ENCODE measurements at regions not wholly inside any gene's neighbourhood (a gene's known extent, or its start where the extent isn't known, plus 50 kb on each side); places are given as distances from the start of the nearest gene placed in this dataset.
A peak's percentile ranks its signal among the peaks of the same experiment; 100 is the strongest.

- H3K27ac ChIP-seq = no peak overlapping the region
- in situ Hi-C loops (cut with HindIII; ENCODE audit: low pct_ligation_motif_present, low sequenced_read_pairs) = no loop called here
- no peaks in the 10 kb centered on the region for H3K36me3 ChIP-seq (replicated peaks)
- H3K27me3 ChIP-seq (replicated peaks) = no peaks in the 10 kb centered on the region
- no peak for DNase-seq
- H3K4me3 ChIP-seq (ENCODE audit: low read depth, low read length) = no peak overlapping the region
- no peak for TF ChIP-seq CTCF (IDR thresholded peaks at IDR 0.05; ENCODE audit: low read depth, low read length, missing control alignments)
These were observed 793.1 kb upstream of the CRIM1 start for GRCh38 chr2:35562488-35562887.

DNA sequence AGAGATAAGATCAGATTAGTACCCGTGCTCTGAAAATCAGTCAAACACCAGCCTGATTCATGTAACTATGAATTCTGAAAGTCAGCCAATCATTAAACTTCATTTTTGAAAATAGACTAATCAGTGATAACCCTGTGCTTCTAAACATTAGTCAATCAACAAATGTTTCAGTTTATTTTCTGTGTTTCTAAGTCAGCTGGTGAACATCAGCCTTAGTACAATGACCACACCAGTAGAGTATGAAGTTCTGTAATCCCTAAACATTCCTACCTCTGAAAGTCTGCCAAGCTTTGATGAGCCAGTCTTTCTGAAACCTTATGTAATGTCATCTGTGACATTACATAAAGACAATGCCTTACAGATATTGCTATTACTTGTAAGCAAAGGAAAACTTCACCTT is 807.4 kb upstream of the CRIM1 start:
- Histone ChIP-seq H3K4me3 (ENCODE audit: low read depth, low read length) (no peak overlapping the region), H3K27me3 (replicated peaks) (no peaks in the 10 kb centered on the region), H3K27ac (no peak overlapping the region), H3K36me3 (replicated peaks) (no peaks in the 10 kb centered on the region)
- DNase-seq = peak; percentile 54
- in situ Hi-C loops (cut with HindIII; ENCODE audit: low pct_ligation_motif_present, low sequenced_read_pairs) = no loop called here
- TF ChIP-seq CTCF (IDR thresholded peaks at IDR 0.05; ENCODE audit: low read depth, low read length, missing control alignments) = no peak

GRCh38 chr2:35545301-35545700 is 810.3 kb upstream of the CRIM1 start:
- in situ Hi-C loops (cut with HindIII; ENCODE audit: low pct_ligation_motif_present, low sequenced_read_pairs) = no loop called here
- Histone ChIP-seq H3K4me3 (ENCODE audit: low read depth, low read length) (no peak overlapping the region), H3K36me3 (replicated peaks) (no peaks in the 10 kb centered on the region), H3K27ac (no peak overlapping the region), H3K27me3 (replicated peaks) (no peaks in the 10 kb centered on the region)
- no peak for TF ChIP-seq CTCF (IDR thresholded peaks at IDR 0.05; ENCODE audit: low read depth, low read length, missing control alignments)
- DNase-seq = no peak

DNA sequence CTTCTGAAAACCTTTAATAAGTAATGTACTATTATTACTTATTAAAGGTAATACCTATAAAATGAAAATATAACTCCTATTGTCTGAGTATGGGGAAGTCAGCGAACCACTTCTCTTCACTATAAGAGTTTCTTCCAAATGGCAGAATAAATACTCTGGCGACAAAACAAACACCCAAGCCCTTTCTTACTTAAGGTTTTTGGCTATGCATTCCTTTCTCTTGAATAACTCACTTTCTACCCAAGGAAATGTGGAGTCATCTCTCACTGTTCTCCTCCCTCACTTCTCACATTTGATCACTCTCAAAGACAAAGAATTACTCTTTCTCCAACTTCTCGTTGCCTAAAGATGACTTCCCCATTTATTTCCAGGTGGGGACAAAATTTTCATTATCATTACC is 816.8 kb upstream of the CRIM1 start:
- DNase-seq = no peak
- in situ Hi-C loops (cut with HindIII; ENCODE audit: low pct_ligation_motif_present, low sequenced_read_pairs) = no loop called here

DNA sequence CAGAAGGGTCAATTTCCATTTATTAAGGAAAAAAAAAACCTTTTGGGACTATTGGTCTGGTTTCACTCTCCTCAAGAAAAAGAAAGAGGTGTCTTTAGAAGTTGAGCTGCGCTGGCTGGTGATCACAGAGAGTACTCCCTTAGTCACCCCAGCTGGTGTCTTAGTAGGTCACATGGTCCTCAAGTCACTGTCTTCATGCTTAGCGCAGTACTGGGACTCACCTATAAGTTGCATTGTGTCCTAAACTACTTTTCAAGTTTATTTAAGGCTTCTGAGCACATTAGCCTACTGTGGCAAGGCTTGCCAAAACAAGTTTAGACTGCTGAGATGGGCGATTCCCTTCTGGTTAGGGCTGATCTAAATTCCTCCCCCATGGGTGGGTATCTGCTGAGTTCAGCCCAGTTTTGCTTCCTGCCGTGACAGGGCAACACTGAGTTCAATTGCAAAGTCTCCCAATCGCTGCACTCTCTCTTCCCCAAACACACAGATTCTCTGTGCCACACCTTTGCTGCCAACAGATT is 824.9 kb upstream of the CRIM1 start:
- TF ChIP-seq CTCF (IDR thresholded peaks at IDR 0.05; ENCODE audit: low read depth, low read length, missing control alignments) = no peak
- H3K27me3 ChIP-seq (replicated peaks) = no peaks in the 10 kb centered on the region
- DNase-seq = no peak

More for the DNA sequence above, 816.8 kb upstream of the CRIM1 start:
- Histone ChIP-seq H3K36me3 (replicated peaks) (no peaks in the 10 kb centered on the region), H3K27me3 (replicated peaks) (no peaks in the 10 kb centered on the region), H3K27ac (no peak overlapping the region), H3K4me3 (ENCODE audit: low read depth, low read length) (no peak overlapping the region)
- TF ChIP-seq CTCF (IDR thresholded peaks at IDR 0.05; ENCODE audit: low read depth, low read length, missing control alignments) = no peak

GRCh38 chr2:35526741-35527140 is 828.8 kb upstream of the CRIM1 start:
- H3K36me3 ChIP-seq (replicated peaks) = no peaks in the 10 kb centered on the region
- H3K27ac ChIP-seq = no peak overlapping the region
- DNase-seq = peak; percentile 7
- TF ChIP-seq CTCF (IDR thresholded peaks at IDR 0.05; ENCODE audit: low read depth, low read length, missing control alignments) = no peak
- H3K27me3 ChIP-seq (replicated peaks) = no peaks in the 10 kb centered on the region
- H3K4me3 ChIP-seq (ENCODE audit: low read depth, low read length) = no peak overlapping the region
- in situ Hi-C loops (cut with HindIII; ENCODE audit: low pct_ligation_motif_present, low sequenced_read_pairs) = no loop called here

More for the DNA sequence above, 824.9 kb upstream of the CRIM1 start:
- H3K4me3 ChIP-seq (ENCODE audit: low read depth, low read length) = no peak overlapping the region
- H3K36me3 ChIP-seq (replicated peaks) = no peaks in the 10 kb centered on the region
- H3K27ac ChIP-seq = no peak overlapping the region
- in situ Hi-C loops (cut with HindIII; ENCODE audit: low pct_ligation_motif_present, low sequenced_read_pairs) = no loop called here

Data from brain microvascular endothelial cell (primary cell).